ENCODE measurements at regions not wholly inside any gene's neighbourhood (a gene's known extent, or its start where the extent isn't known, plus 50 kb on each side); places are given as distances from the start of the nearest gene placed in this dataset.

GRCh38 chr11:134864968-134865305, 452.9 kb upstream of the B3GAT1 start:
- TF ChIP-seq, protein P1, sequence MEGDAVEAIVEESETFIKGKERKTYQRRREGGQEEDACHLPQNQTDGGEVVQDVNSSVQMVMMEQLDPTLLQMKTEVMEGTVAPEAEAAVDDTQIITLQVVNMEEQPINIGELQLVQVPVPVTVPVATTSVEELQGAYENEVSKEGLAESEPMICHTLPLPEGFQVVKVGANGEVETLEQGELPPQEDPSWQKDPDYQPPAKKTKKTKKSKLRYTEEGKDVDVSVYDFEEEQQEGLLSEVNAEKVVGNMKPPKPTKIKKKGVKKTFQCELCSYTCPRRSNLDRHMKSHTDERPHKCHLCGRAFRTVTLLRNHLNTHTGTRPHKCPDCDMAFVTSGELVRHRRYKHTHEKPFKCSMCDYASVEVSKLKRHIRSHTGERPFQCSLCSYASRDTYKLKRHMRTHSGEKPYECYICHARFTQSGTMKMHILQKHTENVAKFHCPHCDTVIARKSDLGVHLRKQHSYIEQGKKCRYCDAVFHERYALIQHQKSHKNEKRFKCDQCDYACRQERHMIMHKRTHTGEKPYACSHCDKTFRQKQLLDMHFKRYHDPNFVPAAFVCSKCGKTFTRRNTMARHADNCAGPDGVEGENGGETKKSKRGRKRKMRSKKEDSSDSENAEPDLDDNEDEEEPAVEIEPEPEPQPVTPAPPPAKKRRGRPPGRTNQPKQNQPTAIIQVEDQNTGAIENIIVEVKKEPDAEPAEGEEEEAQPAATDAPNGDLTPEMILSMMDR (IDR thresholded peaks at IDR 0.05; ENCODE audit: insufficient read depth, low read depth, low read length): no peak
- H3K36me3 ChIP-seq (ENCODE audit: control insufficient read depth, insufficient read depth, low read length): no peaks in the 10 kb centered on the region
- no peaks in the 10 kb centered on the region for H3K27me3 ChIP-seq (ENCODE audit: control insufficient read depth, insufficient read depth, low read length)
- ChIA-PET CTCF (no interaction called here), POLR2A (no interaction called here)
- no peak for DNase-seq (ENCODE audit: low read depth)
- H3K4me3 ChIP-seq (ENCODE audit: low read depth, low read length): no peak overlapping the region

- ChIA-PET CTCF (no interaction called here), POLR2A (no interaction called here)
- Histone ChIP-seq H3K4me3 (ENCODE audit: low read depth, low read length) (no peak overlapping the region), H3K36me3 (ENCODE audit: control insufficient read depth, insufficient read depth, low read length) (no peaks in the 10 kb centered on the region), H3K27me3 (ENCODE audit: control insufficient read depth, insufficient read depth, low read length) (no peaks in the 10 kb centered on the region)
- no peak for DNase-seq (ENCODE audit: low read depth)
- TF ChIP-seq, protein P1 (IDR thresholded peaks at IDR 0.05; ENCODE audit: insufficient read depth, low read depth, low read length): no peak
Measured at GRCh38 chr11:134864233-134864967, 452.4 kb upstream of the B3GAT1 start.

GRCh38 chr11:134863294-134863693, 451.3 kb upstream of the B3GAT1 start:
- POLR2A ChIA-PET: no interaction called here
- CTCF ChIA-PET: no interaction called here
- DNase-seq (ENCODE audit: low read depth): no peak
- Histone ChIP-seq H3K36me3 (ENCODE audit: control insufficient read depth, insufficient read depth, low read length) (no peaks in the 10 kb centered on the region), H3K4me3 (ENCODE audit: low read depth, low read length) (no peak overlapping the region), H3K27me3 (ENCODE audit: control insufficient read depth, insufficient read depth, low read length) (no peaks in the 10 kb centered on the region)
- TF ChIP-seq, protein P1 (IDR thresholded peaks at IDR 0.05; ENCODE audit: insufficient read depth, low read depth, low read length): no peak

DNA sequence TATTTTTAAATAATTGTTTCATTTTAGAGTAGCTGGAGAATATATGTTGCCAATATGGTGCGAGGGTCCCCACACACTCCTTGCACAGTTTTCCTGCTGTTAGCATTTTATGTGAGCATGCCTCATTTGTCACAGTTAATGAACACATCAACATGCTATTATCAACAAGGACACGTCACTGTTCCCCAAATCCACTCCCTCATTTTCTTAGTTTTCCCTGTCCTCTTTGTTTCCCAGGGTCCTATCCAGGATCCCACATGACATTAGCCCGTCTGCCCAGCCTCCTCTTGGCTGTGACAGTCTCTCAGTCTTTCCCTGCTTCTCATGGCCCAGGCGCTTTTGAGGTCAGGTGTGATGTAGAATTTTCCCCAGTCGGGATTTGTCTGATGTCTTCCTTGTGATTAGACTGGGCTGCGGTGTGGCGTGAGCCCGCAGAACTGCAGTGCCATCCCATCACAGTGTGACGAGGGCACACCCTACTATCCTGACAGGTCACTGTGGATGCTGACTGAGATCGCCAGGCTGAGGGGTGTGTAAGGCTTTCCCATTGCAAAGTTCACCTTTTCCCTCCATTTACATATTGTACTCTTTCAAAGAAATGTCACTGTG, 450.6 kb upstream of the B3GAT1 start:
- no peaks in the 10 kb centered on the region for H3K36me3 ChIP-seq (ENCODE audit: control insufficient read depth, insufficient read depth, low read length)
- no peak for DNase-seq (ENCODE audit: low read depth)
- H3K27me3 ChIP-seq (ENCODE audit: control insufficient read depth, insufficient read depth, low read length): no peaks in the 10 kb centered on the region
- H3K4me3 ChIP-seq (ENCODE audit: low read depth, low read length): no peak overlapping the region
- ChIA-PET POLR2A (no interaction called here), CTCF (no interaction called here)
- TF ChIP-seq, protein P1 (IDR thresholded peaks at IDR 0.05; ENCODE audit: insufficient read depth, low read depth, low read length): no peak

GRCh38 chr11:134862105-134862502, 450.1 kb upstream of the B3GAT1 start:
- Histone ChIP-seq H3K4me3 (ENCODE audit: low read depth, low read length) (no peak overlapping the region), H3K27me3 (ENCODE audit: control insufficient read depth, insufficient read depth, low read length) (no peaks in the 10 kb centered on the region), H3K36me3 (ENCODE audit: control insufficient read depth, insufficient read depth, low read length) (no peaks in the 10 kb centered on the region)
- CTCF ChIA-PET: no interaction called here
- no peak for DNase-seq (ENCODE audit: low read depth)
- POLR2A ChIA-PET: no interaction called here
- TF ChIP-seq, protein P1 (IDR thresholded peaks at IDR 0.05; ENCODE audit: insufficient read depth, low read depth, low read length): no peak

Measured in BJ (cell line).